CD4-positive, alpha-beta memory T cell (primary cell): ENCODE measurements at regions not wholly inside any gene's neighbourhood (a gene's known extent, or its start where the extent isn't known, plus 50 kb on each side); places are given as distances from the start of the nearest gene placed in this dataset.
"Not testable (repeated sequence)": the region's sequence is repeated elsewhere in the genome, so short reads cannot be mapped to it uniquely, and the experiment has no call there.

Source experiments
- CTCF ChIA-PET: fragments of 350-600 bp; sonication (Branson Sonifier 250); formaldehyde crosslinking; loops from one replicate; lab custom pipeline; 2021; ENCODE audit warnings: inconsistent platforms; ENCODE audit not compliant: partially characterized antibody; lab: Charles Lee
- POLR2A ChIA-PET: fragments of 350-600 bp; sonication (Branson Sonifier 250); formaldehyde crosslinking; loops from one replicate; lab custom pipeline; 2021; ENCODE audit not compliant: partially characterized antibody; lab: Charles Lee
- DNase-seq, 5 donors: peaks; one replicate each; pipeline versions ENCODE4 v3.0.0 to v3.0.0-alpha.2; 2020 to 2022; ENCODE audit warnings: mixed read lengths in 1 of 5
- H3K27ac ChIP-seq: one replicate; pipeline ENCODE4 v1.7.0; 2013; ENCODE audit warnings: low read depth, low read length
- H3K27me3 ChIP-seq: 2 replicates; pipeline ENCODE4 v1.7.0; 2013; ENCODE audit warnings: mild to moderate bottlenecking, low read length, moderate library complexity; ENCODE audit not compliant: insufficient read depth
- H3K36me3 ChIP-seq: 2 replicates; pipeline ENCODE4 v1.7.0; 2013; ENCODE audit warnings: mild to moderate bottlenecking, low read length, moderate library complexity; ENCODE audit not compliant: insufficient read depth
- H3K4me1 ChIP-seq: 2 replicates; pipeline ENCODE4 v1.7.0; 2013; ENCODE audit warnings: mild to moderate bottlenecking, low read length, moderate library complexity; ENCODE audit not compliant: insufficient read depth
- H3K4me3 ChIP-seq, 2 donors: one replicate each; pipeline ENCODE4 v1.7.0; 2013; ENCODE audit warnings: low read length in 2 of 2, mild to moderate bottlenecking in 1 of 2
- H3K9me3 ChIP-seq, 2 donors: one replicate each; pipeline ENCODE4 v1.7.0; 2013; ENCODE audit warnings: low read length in 2 of 2, control low read depth in 1 of 2; ENCODE audit not compliant: control insufficient read depth in 1 of 2
- H3K27ac Mint-ChIP-seq, 7 donors: one replicate each; pipeline ENCODE4 v1.8.0; 2020 to 2021; ENCODE audit warnings: mixed read lengths in 7 of 7, mild to moderate bottlenecking in 6 of 7, inconsistent platforms in 3 of 7, moderate library complexity in 3 of 7
- H3K27me3 Mint-ChIP-seq, 2 donors: one replicate each; pipeline ENCODE4 v1.8.0; 2020 to 2021; ENCODE audit warnings: mixed read lengths in 2 of 2
- H3K36me3 Mint-ChIP-seq, 2 donors: one replicate each; pipeline ENCODE4 v1.8.0; 2020 to 2021; ENCODE audit warnings: mixed read lengths in 2 of 2, inconsistent platforms in 1 of 2, mild to moderate bottlenecking in 1 of 2
- H3K4me1 Mint-ChIP-seq, 4 donors: one replicate each; pipeline ENCODE4 v1.8.0; 2020 to 2021; ENCODE audit warnings: mixed read lengths in 4 of 4, mild to moderate bottlenecking in 1 of 4
- H3K4me3 Mint-ChIP-seq, 8 donors: one replicate each; pipeline ENCODE4 v1.8.0; 2020 to 2021; ENCODE audit warnings: mixed read lengths in 8 of 8, mild to moderate bottlenecking in 7 of 8, moderate library complexity in 6 of 8, inconsistent platforms in 3 of 8
- H3K9me3 Mint-ChIP-seq, 8 donors: one replicate each; pipeline ENCODE4 v1.8.0; 2020 to 2021; ENCODE audit warnings: mixed read lengths in 8 of 8, mild to moderate bottlenecking in 5 of 8, inconsistent platforms in 3 of 8, moderate library complexity in 1 of 8
- intact Hi-C: fragments of 100-400 bp; cut with micrococcal nuclease; formaldehyde crosslinking; loops from one replicate; pipeline ENCODE4 v1.15.1; 2023

GRCh38 chr22:48500471-48501230 lies 1327.0 kb downstream of the BRD1 start:
- CTCF ChIA-PET, result no interaction called here
- intact Hi-C loops, result no loop called here
- H3K36me3 Mint-ChIP-seq, result no peaks in the 10 kb centered on the region

GRCh38 chr22:48499456-48500425 lies 1327.9 kb downstream of the BRD1 start:
- H3K9me3 Mint-ChIP-seq, result no peaks in the 10 kb centered on the region
- Histone ChIP-seq H3K4me1 (no peaks in the 10 kb centered on the region), H3K27me3 (no peaks in the 10 kb centered on the region), H3K4me3 (no peak overlapping the region), H3K9me3 (no peaks in the 10 kb centered on the region), H3K27ac (no peak overlapping the region), H3K36me3 (no peaks in the 10 kb centered on the region)
- intact Hi-C loops, result loop anchor here (10.0 kb wide), 1 partner anchor 1285 kb away; no protein-coding TSS in a partner anchor
- ChIA-PET CTCF (no interaction called here), POLR2A (no interaction called here)
- H3K4me3 Mint-ChIP-seq, result no peak overlapping the region
- DNase-seq, result no peak
- peak overlapping the region in 1 of 7 donors; percentile 38 for H3K27ac Mint-ChIP-seq
- H3K27me3 Mint-ChIP-seq, result peaks cover 0 to 5% of the 10 kb centered on the region in 2 donors
- H3K36me3 Mint-ChIP-seq, result no peaks in the 10 kb centered on the region
- H3K4me1 Mint-ChIP-seq, result no peaks in the 10 kb centered on the region

More at GRCh38 chr22:48500471-48501230, 1327.0 kb downstream of the BRD1 start:
- Mint-ChIP-seq H3K4me1 (no peaks in the 10 kb centered on the region), H3K27me3 (peaks cover 2% of the 10 kb centered on the region in 2 donors), H3K9me3 (no peaks in the 10 kb centered on the region), H3K27ac (no peak overlapping the region), H3K4me3 (no peak overlapping the region)
- H3K9me3 ChIP-seq, result no peaks in the 10 kb centered on the region
- POLR2A ChIA-PET, result no interaction called here
- H3K4me1 ChIP-seq, result no peaks in the 10 kb centered on the region
- no peak overlapping the region for H3K4me3 ChIP-seq
- H3K36me3 ChIP-seq, result no peaks in the 10 kb centered on the region
- H3K27ac ChIP-seq, result no peak overlapping the region
- no peaks in the 10 kb centered on the region for H3K27me3 ChIP-seq
- no peak for DNase-seq

DNA sequence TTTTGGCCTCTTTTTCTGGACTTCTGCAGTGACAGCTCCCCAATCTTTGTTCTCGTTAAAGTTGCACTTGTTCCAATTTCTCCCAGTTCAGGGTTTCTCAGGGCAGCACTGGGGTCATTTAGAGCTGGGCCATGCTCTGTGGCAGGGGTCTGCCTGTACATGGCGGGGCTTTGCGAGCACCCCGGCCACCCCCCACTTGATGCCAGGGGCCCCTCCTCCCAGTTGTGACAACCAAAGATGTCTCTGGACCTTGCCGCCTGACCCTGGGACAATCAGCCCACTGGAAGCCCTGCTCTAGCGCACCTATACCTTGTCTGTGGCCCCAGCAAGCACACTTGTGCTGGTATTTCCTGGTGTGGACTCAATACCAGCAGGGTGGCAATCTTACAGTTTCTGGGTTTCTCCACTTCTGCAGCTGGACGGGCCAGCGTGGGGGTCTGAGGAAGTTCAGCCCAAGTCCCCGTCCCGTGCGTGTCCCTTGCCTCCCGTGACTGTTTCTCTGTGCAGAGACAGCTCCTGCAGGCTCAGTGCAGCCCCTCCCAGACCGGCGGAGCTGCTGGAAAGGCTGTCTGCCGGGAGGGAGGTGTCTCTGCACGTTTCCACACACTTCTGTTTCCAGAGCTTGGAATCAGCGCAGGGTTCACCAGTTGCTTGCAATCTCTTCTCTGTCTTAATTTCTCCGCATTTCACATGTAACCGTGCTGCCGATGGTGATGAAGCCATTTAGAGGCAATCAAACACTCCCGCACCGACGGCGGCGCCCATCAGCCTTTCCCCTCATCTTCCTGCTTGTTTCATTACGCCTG lies 1328.9 kb downstream of the BRD1 start:
- peak overlapping the region in 2 of 7 donors; percentile 25 to 38 for H3K27ac Mint-ChIP-seq
- H3K4me3 Mint-ChIP-seq, result no peak overlapping the region
- ChIA-PET POLR2A (no interaction called here), CTCF (no interaction called here)
- Histone ChIP-seq H3K27me3 (no peaks in the 10 kb centered on the region), H3K9me3 (no peaks in the 10 kb centered on the region), H3K36me3 (no peaks in the 10 kb centered on the region), H3K4me1 (no peaks in the 10 kb centered on the region), H3K4me3 (no peak overlapping the region), H3K27ac (no peak overlapping the region)
- intact Hi-C loops, result loop anchor here (10.0 kb wide), 1 partner anchor 1284 kb away; no protein-coding TSS in a partner anchor
- no peaks in the 10 kb centered on the region for H3K36me3 Mint-ChIP-seq
- H3K4me1 Mint-ChIP-seq, result no peaks in the 10 kb centered on the region
- no peak for DNase-seq
- no peaks in the 10 kb centered on the region for H3K9me3 Mint-ChIP-seq
- H3K27me3 Mint-ChIP-seq, result peaks cover 5 to 12% of the 10 kb centered on the region in 2 donors

- H3K27me3 Mint-ChIP-seq, result peaks cover 5 to 13% of the 10 kb centered on the region in 2 donors
- not testable (repeated sequence) for H3K27ac Mint-ChIP-seq
Observed at GRCh38 chr22:48497743-48498520, 1329.7 kb downstream of the BRD1 start.

DNA sequence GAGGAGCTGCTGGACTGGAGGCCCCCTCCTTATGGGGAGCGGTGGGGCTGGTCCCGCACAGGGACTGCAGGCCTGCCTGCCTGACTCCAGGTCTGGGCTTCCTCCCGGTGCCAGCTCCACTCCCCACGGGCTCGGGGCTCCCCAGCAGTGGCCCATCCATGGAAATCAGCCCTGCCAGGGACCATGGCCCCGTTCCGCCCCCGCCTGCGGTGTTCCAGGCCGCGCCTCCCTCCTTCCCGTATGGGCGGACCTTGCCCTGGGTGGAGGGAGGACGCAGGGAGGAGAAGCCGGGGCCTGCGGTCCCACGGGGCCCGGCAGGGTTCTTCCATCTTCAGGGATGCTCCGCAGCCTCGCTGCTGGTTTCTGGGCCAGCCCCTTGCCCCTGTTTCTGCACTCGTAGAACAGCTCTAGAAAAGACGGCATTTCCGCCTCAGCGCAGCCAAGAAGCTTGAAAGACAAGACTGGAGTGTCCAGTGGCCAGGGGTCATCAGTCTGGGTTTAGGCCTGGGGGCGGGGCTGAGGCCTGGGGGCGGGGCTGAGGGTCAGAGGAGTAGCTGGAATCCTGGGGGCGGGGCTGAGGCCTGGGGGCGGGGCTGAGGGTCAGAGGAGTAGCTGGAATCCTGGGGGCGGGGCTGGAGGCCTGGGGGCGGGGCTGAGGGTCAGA lies 1330.6 kb downstream of the BRD1 start:
- Mint-ChIP-seq H3K4me1 (peaks cover 0 to 3% (median 0%) of the 10 kb centered on the region in 4 donors), H3K9me3 (no peaks in the 10 kb centered on the region), H3K27ac (no peak overlapping the region), H3K36me3 (no peaks in the 10 kb centered on the region), H3K27me3 (peaks cover 11 to 21% of the 10 kb centered on the region in 2 donors), H3K4me3 (no peak overlapping the region)
- ChIA-PET CTCF (no interaction called here), POLR2A (no interaction called here)
- no peak for DNase-seq
- H3K9me3 ChIP-seq, result no peaks in the 10 kb centered on the region
- intact Hi-C loops, result loop anchor here (10.0 kb wide), 1 partner anchor 1282 kb away; no protein-coding TSS in a partner anchor
- no peak overlapping the region for H3K27ac ChIP-seq
- H3K36me3 ChIP-seq, result no peaks in the 10 kb centered on the region
- H3K27me3 ChIP-seq, result no peaks in the 10 kb centered on the region
- no peaks in the 10 kb centered on the region for H3K4me1 ChIP-seq
- H3K4me3 ChIP-seq, result no peak overlapping the region

More at GRCh38 chr22:48497743-48498520, 1329.7 kb downstream of the BRD1 start:
- H3K27ac ChIP-seq, H3K4me1 ChIP-seq, H3K36me3 Mint-ChIP-seq, DNase-seq, POLR2A ChIA-PET, H3K4me3 ChIP-seq, CTCF ChIA-PET, H3K27me3 ChIP-seq, H3K9me3 Mint-ChIP-seq, H3K9me3 ChIP-seq, H3K4me1 Mint-ChIP-seq, H3K36me3 ChIP-seq, H3K4me3 Mint-ChIP-seq: not testable (repeated sequence)
- intact Hi-C loops, result loop anchor here (10.0 kb wide), 1 partner anchor 1283 kb away; no protein-coding TSS in a partner anchor

DNA sequence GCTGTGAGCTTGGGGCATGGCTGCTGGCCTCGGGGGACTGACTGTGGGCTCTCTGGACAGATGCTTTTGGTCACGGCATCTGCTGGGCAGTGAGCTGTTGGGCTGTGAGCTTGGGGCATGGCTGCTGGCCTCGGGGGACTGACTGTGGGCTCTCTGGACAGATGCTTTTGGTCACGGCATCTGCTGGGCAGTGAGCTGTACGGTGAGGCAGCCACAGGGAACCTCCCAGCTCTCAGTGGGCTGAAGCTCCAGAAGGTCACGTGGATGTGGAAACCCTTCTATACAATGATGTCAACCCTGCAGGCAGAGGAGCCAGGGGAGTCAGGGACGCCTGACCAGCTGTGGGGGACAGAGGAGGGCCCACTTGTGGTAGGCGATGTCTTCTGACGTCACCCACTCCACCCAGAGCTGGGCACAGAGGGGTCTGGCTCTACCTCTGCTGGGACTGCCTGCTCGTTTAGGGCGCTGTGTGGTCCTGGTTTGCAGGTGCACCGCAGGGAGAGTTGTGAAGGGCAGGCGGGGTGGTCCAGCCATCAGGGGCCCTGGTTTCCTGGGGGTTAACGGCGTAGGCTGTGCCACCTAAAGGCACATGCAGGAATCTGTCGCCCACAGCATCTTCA lies 1331.3 kb downstream of the BRD1 start:
- Histone ChIP-seq H3K36me3 (no peaks in the 10 kb centered on the region), H3K4me3 (no peak overlapping the region), H3K4me1 (no peaks in the 10 kb centered on the region), H3K9me3 (no peaks in the 10 kb centered on the region), H3K27ac (no peak overlapping the region), H3K27me3 (no peaks in the 10 kb centered on the region)
- Mint-ChIP-seq H3K4me1 (peaks cover 0 to 4% (median 0%) of the 10 kb centered on the region in 4 donors), H3K36me3 (no peaks in the 10 kb centered on the region), H3K27me3 (peaks cover 16 to 26% of the 10 kb centered on the region in 2 donors), H3K4me3 (no peak overlapping the region), H3K9me3 (no peaks in the 10 kb centered on the region), H3K27ac (no peak overlapping the region)
- POLR2A ChIA-PET, result no interaction called here
- CTCF ChIA-PET, result no interaction called here
- no peak for DNase-seq
- intact Hi-C loops, result loop anchor here (10.0 kb wide), 1 partner anchor 1282 kb away; no protein-coding TSS in a partner anchor
